Germinal center (tissue), 1 donor: ENCODE measurements at regions not wholly inside any gene's neighbourhood (a gene's known extent, or its start where the extent isn't known, plus 50 kb on each side); places are given as distances from the start of the nearest gene placed in this dataset.
"Not testable (repeated sequence)": the region's sequence is repeated elsewhere in the genome, so short reads cannot be mapped to it uniquely, and the experiment has no call there.

Source experiments
- DNase-seq: peaks from one replicate; pipeline ENCODE4 v3.0.0; 2012; ENCODE audit warnings: mixed read lengths, low spot score

DNA sequence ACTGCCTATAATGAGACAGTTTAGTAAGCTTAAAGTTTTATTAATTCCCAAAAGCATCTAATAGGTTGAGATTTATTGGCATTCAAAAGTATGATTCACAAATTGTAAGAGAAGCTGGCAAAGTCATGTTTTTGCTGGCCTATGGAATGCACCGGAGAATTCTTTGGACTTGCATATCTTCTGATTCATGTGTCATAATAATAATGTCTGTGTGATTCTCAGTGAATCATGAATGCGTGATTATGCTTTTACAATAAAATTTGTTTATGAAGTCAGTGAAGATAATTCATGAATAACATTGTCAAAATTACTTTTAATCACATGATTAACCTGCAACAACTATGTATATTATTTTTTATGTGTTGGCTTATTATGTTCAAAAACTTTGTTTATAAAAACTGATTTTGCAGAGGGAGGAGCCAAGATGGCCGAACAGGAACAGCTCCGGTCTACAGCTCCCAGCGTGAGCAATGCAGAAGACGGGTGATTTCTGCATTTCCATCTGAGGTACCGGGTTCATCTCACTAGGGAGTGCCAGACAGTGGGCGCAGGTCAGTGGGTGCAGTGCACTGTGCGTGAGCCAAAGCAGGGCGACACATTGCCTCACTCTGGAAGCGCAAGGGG, 389.2 kb downstream of the SRGAP2C start:
- DNase-seq = not testable (repeated sequence)

DNA sequence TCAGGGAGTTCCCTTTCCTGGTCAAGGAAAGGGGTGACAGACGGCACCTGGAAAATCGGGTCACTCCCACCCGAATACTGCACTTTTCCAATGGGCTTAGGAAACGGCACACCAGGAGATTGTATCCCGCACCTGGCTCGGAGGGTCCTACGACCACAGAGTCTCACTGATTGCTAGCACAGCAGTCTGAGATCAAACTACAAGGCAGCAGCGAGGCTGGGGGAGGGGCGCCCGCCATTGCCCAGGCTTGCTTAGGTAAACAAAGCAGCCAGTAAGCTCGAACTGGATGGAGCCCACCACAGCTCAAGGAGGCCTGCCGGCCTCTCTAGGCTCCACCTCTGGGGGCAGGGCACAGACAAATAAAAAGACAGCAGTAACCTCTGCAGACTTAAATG, 389.7 kb downstream of the SRGAP2C start:
- DNase-seq = not testable (repeated sequence)

DNA sequence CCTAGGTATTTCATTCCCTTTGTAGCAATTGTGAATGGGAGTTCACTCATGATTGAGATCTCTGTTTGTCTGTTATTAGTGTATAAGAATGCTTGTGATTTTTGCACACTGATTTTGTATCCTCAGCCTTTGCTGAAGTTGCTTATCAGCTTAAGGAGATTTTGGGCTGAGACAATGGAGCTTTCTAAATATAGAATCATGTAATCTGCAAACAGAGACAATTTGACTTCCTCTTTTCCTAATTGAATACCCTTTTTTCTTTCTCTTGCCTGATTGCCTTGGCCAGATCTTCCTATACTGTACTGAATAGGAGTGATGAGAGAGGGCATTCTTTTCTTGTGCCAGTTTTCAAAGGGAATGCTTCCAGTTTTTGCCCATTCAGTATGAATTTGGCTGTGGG, 398.1 kb downstream of the SRGAP2C start:
- DNase-seq = not testable (repeated sequence)

DNA sequence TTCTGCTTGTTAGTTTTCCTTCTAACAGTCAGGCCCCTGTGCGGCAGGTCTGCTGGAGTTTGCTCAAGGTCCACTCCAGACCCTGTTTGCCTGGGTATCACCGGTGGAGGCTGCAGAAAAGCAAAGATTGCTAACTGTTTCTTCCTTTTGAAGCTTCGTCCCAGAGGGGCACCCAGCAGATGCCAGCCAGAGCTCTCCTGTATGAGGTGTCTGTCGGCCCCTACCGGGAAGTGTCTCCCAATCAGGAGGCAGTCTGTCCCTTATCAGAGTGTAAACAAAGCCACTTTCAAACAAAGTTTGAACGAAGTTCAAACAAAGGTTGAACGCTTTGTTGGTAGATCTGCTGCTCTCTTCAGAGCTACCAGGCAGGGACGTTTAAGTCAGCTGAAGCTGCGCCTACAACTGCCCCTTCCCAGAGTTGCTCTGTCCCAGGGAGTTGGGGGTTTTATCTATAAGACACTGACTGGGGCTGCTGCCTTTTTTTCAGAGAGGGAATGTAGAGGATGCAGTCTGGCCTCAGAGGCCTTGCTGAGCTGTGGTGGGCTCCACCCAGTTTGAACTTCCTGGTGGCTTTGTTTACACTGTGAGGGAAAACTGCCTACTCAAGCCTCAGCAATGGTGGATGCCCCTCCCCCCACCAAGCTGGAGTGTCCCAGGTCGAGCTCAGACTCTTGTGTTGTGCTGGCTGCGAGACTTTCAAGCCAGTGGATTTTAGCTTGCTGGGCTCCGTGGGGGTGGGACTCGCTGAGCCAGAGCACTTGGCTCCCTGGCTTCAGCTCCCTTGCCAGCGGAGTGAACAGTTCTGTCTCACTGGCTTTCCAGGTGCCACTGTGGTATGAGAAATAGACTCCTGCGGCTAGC, 401.8 kb downstream of the SRGAP2C start:
- no peak for DNase-seq

DNA sequence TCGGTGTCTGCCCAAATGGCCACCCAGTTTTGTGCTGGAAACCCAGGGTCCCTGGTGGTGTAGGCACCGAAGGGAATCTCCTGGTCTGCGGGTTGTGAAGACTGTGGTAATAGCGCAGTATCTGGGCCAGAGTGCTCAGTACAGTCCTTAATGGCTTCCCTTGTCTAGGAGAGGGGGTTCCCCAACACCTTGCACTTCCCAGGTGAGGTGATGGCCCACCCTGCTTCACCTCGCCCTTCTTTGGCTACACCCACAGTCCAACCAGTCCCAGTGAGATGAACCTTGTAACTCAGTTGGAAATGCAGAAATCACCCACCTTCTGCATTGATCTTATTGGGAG, 402.4 kb downstream of the SRGAP2C start:
- DNase-seq = no peak

DNA sequence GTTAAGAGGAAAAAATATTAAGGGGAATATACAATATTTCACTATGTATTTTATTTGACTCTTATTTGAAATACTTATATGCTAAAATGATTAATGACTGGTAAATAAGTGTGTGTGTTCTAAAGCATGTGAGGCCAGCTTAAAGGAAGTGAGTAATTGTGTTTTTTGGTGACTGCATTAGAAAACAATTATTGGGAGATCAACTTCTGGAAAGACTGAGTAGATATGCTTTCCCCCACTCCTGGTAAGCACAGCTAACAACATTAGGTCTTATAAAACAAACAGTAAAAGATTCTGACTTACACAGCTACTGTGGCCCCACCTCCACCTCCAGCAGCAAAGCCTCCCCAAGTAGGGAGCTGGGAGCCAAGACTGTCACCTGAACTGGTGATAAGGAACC, 403.0 kb downstream of the SRGAP2C start:
- no peak for DNase-seq

DNA sequence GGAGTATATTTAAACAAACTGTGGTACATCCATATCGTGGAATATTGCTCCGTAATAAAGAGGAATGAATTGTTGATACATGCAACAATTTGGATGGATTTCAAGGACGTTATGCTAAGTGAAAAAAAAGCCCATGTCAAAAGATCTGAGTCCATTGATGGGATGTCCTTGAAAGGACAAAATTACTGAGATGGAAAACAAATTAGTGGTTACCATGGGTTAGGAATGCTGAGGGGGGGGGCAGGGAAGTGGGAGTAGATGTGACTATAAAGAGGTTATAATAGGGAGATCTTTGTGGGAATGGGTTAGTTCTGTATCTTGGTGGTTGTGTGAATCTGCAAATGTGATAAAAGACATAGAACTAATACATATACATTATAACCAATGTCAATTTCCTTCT, 409.3 kb downstream of the SRGAP2C start:
- no peak for DNase-seq

DNA sequence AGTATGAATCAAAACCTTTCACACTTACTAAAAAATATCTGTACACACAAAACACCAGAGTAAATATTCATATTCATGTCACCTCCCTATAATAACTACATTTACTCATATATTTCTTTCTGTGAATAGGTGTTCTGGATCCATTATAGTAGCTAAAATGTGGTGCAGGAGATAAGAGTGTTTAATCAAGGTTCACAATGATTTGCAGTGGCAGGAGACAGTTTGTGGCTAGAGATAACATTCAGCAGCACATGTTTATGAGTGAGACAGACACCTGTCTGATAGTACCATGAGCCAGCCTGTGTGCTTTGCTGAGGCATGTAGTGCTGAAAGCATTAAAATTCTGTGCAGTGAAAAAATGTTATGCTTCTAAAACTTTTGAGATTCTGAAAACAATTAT, 410.3 kb downstream of the SRGAP2C start:
- DNase-seq = no peak

DNA sequence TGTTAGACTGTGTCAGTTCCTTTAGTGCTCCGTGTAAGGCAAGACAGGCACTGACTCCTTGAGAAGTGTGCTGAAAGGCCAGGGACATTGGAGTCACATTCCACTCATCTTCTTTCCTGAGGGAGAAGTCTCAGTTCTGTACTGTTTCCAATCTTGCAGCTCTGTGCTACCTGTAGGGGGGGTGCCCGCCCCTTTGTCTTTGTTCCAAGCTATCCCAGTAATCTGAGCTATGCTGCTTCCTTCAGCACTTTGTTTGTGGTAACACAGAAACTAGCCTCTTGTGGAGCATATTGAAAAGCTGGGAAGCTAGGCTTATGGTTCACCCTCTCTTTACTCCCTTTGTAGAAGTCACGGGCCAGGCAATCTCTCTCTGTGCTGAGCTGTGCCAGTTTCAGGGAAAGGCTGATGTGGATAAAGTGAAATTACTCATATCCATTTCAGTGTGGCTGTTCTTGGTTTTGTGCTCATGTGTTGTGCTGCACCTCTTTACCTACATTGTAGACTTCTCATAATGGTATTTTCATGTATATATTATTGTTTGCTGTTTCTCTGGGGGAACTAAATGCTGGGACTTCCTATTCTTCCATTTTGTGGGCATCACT, 420.2 kb downstream of the SRGAP2C start:
- DNase-seq = not testable (repeated sequence)

DNA sequence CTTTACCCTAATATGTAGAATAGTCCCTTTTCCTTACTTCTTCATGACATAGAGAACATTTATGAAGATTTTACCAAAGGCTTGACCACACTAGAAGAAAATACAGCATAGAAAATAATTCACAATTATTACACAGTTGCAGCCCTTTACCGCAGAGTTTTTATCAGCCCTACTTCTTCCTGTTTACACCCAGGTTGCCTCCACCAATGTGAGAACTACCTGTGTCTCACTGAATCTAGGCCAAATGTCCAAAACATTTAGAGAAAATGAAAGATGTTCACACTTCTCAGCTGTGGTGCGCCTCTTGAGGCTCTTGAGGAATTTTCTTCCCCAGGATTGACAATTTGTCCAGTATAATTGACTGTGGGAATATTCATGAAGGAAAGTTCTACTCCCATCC, 422.7 kb downstream of the SRGAP2C start:
- not testable (repeated sequence) for DNase-seq
